SJCRH30 (cell line): ENCODE measurements at regions not wholly inside any gene's neighbourhood (a gene's known extent, or its start where the extent isn't known, plus 50 kb on each side); places are given as distances from the start of the nearest gene placed in this dataset.
"Not testable (repeated sequence)": the region's sequence is repeated elsewhere in the genome, so short reads cannot be mapped to it uniquely, and the experiment has no call there.

Experiments
- DNase-seq, 2 experiments: peaks; one replicate each; pipeline ENCODE4 v3.0.0-alpha.2; 2015 to 2020
- H3K27ac ChIP-seq: fragments of 250-450 bp; sonication (Bioruptor Pico); 2 replicates; pipeline ENCODE4 v1.5.1; 2020; ENCODE audit warnings: mild to moderate bottlenecking, moderate library complexity
- H3K27me3 ChIP-seq: fragments of 250-450 bp; sonication (Bioruptor Pico); 2 replicates; pipeline ENCODE4 v1.5.1; 2020; ENCODE audit warnings: mild to moderate bottlenecking, moderate library complexity
- H3K36me3 ChIP-seq: fragments of 250-450 bp; sonication (Bioruptor Pico); 2 replicates; pipeline ENCODE4 v1.5.1; 2020; ENCODE audit warnings: mild to moderate bottlenecking, moderate library complexity
- H3K4me1 ChIP-seq: fragments of 250-450 bp; sonication (Bioruptor Pico); 2 replicates; pipeline ENCODE4 v1.5.1; 2020; ENCODE audit warnings: mild to moderate bottlenecking, moderate library complexity
- H3K4me3 ChIP-seq: fragments of 250-450 bp; sonication (Bioruptor Pico); 2 replicates; pipeline ENCODE4 v1.5.1; 2020; ENCODE audit warnings: mild to moderate bottlenecking, moderate library complexity
- H3K9me3 ChIP-seq: fragments of 250-450 bp; sonication (Bioruptor Pico); replicated peaks from 2 replicates; pipeline ENCODE4 v1.5.1; 2020; ENCODE audit warnings: mild to moderate bottlenecking, moderate library complexity

- not testable (repeated sequence) for H3K4me1 ChIP-seq, H3K27ac ChIP-seq, H3K4me3 ChIP-seq, H3K9me3 ChIP-seq, H3K36me3 ChIP-seq, DNase-seq
- peaks cover 42% of the 10 kb centered on the region for H3K27me3 ChIP-seq
These were observed 94.3 kb downstream of the KCNJ12 start for GRCh38 chr17:21470422-21470821.

- Histone ChIP-seq H3K9me3 (no peaks in the 10 kb centered on the region), H3K4me3 (no peak overlapping the region), H3K36me3 (no peaks in the 10 kb centered on the region), H3K27me3 (peaks cover 44% of the 10 kb centered on the region), H3K4me1 (no peaks in the 10 kb centered on the region), H3K27ac (no peak overlapping the region)
- DNase-seq = no peak
These were observed 94.7 kb downstream of the KCNJ12 start for GRCh38 chr17:21470861-21471260.

- Histone ChIP-seq H3K4me1 (no peaks in the 10 kb centered on the region), H3K9me3 (no peaks in the 10 kb centered on the region; the same call in 1 of the 2 replicates), H3K36me3 (no peaks in the 10 kb centered on the region), H3K27ac (no peak overlapping the region), H3K4me3 (no peak overlapping the region), H3K27me3 (peaks cover 45% of the 10 kb centered on the region)
- no peak for DNase-seq
These were observed 98.7 kb downstream of the KCNJ12 start for GRCh38 chr17:21474815-21475214.

- no peak overlapping the region for H3K4me3 ChIP-seq
- DNase-seq = no peak
- no peaks in the 10 kb centered on the region; the same call in 1 of the 2 replicates for H3K9me3 ChIP-seq
- H3K4me1 ChIP-seq = no peaks in the 10 kb centered on the region
- H3K36me3 ChIP-seq = no peaks in the 10 kb centered on the region
- H3K27ac ChIP-seq = no peak overlapping the region
- peaks cover 40% of the 10 kb centered on the region for H3K27me3 ChIP-seq
These were observed 99.4 kb downstream of the KCNJ12 start for GRCh38 chr17:21475571-21475970.

- H3K36me3 ChIP-seq = no peaks in the 10 kb centered on the region
These were observed 100.7 kb downstream of the KCNJ12 start for GRCh38 chr17:21476867-21477266.

GRCh38 chr17:21482189-21482865 lies 106.2 kb downstream of the KCNJ12 start:
- Histone ChIP-seq H3K9me3 (no peaks in the 10 kb centered on the region; the same call in 1 of the 2 replicates), H3K4me3 (no peak overlapping the region), H3K27ac (no peak overlapping the region), H3K36me3 (no peaks in the 10 kb centered on the region), H3K27me3 (peaks cover 24% of the 10 kb centered on the region), H3K4me1 (no peaks in the 10 kb centered on the region)
- DNase-seq = no peak

More at GRCh38 chr17:21476867-21477266, 100.7 kb downstream of the KCNJ12 start:
- no peak for DNase-seq
- H3K4me1 ChIP-seq = no peaks in the 10 kb centered on the region
- H3K4me3 ChIP-seq = no peak overlapping the region
- peaks cover 37% of the 10 kb centered on the region for H3K27me3 ChIP-seq
- H3K27ac ChIP-seq = no peak overlapping the region
- H3K9me3 ChIP-seq = no peaks in the 10 kb centered on the region; the same call in 1 of the 2 replicates

- H3K36me3 ChIP-seq, H3K4me1 ChIP-seq, H3K27me3 ChIP-seq, H3K9me3 ChIP-seq, H3K27ac ChIP-seq, H3K4me3 ChIP-seq, DNase-seq: not testable (repeated sequence)
These were observed 111.9 kb downstream of the KCNJ12 start for GRCh38 chr17:21488043-21488442.

- Histone ChIP-seq H3K27me3 (peaks cover 35% of the 10 kb centered on the region), H3K4me3 (no peak overlapping the region), H3K27ac (no peak overlapping the region), H3K36me3 (no peaks in the 10 kb centered on the region), H3K9me3 (no peaks in the 10 kb centered on the region), H3K4me1 (no peaks in the 10 kb centered on the region)
- no peak for DNase-seq
These were observed 117.8 kb downstream of the KCNJ12 start for GRCh38 chr17:21493993-21494392.

GRCh38 chr17:21495281-21495680 lies 119.1 kb downstream of the KCNJ12 start:
- DNase-seq = peak in 1 of 2 experiments; percentile 26

GRCh38 chr17:21500064-21500463 lies 123.9 kb downstream of the KCNJ12 start:
- peaks cover 49% of the 10 kb centered on the region for H3K27me3 ChIP-seq

More at GRCh38 chr17:21495281-21495680, 119.1 kb downstream of the KCNJ12 start:
- H3K27me3 ChIP-seq = peaks cover 43% of the 10 kb centered on the region
- no peak overlapping the region for H3K27ac ChIP-seq
- no peak overlapping the region for H3K4me3 ChIP-seq
- no peaks in the 10 kb centered on the region for H3K9me3 ChIP-seq
- no peaks in the 10 kb centered on the region for H3K4me1 ChIP-seq
- H3K36me3 ChIP-seq = no peaks in the 10 kb centered on the region

GRCh38 chr17:21501927-21502700 lies 126.0 kb downstream of the KCNJ12 start:
- DNase-seq, H3K9me3 ChIP-seq, H3K36me3 ChIP-seq, H3K4me3 ChIP-seq, H3K4me1 ChIP-seq, H3K27ac ChIP-seq: not testable (repeated sequence)
- H3K27me3 ChIP-seq = peaks cover 52% of the 10 kb centered on the region

More at GRCh38 chr17:21500064-21500463, 123.9 kb downstream of the KCNJ12 start:
- no peak for DNase-seq
- Histone ChIP-seq H3K9me3 (no peaks in the 10 kb centered on the region), H3K27ac (no peak overlapping the region), H3K4me1 (no peaks in the 10 kb centered on the region), H3K4me3 (no peak overlapping the region), H3K36me3 (no peaks in the 10 kb centered on the region)

- Histone ChIP-seq H3K27ac (no peak overlapping the region), H3K9me3 (no peaks in the 10 kb centered on the region; the same call in 1 of the 2 replicates), H3K4me3 (no peak overlapping the region), H3K27me3 (peaks cover 33% of the 10 kb centered on the region), H3K4me1 (no peaks in the 10 kb centered on the region), H3K36me3 (no peaks in the 10 kb centered on the region)
- DNase-seq = no peak
These were observed 130.0 kb downstream of the KCNJ12 start for GRCh38 chr17:21505819-21506815.

GRCh38 chr17:21507806-21508205 lies 131.6 kb downstream of the KCNJ12 start:
- H3K36me3 ChIP-seq, H3K4me1 ChIP-seq, H3K27ac ChIP-seq, H3K9me3 ChIP-seq, DNase-seq, H3K4me3 ChIP-seq: not testable (repeated sequence)
- peaks cover 40% of the 10 kb centered on the region for H3K27me3 ChIP-seq

GRCh38 chr17:21508211-21508610 lies 132.1 kb downstream of the KCNJ12 start:
- DNase-seq = no peak
- Histone ChIP-seq H3K27me3 (peaks cover 40% of the 10 kb centered on the region), H3K9me3 (no peaks in the 10 kb centered on the region; the same call in 1 of the 2 replicates), H3K36me3 (no peaks in the 10 kb centered on the region), H3K27ac (no peak overlapping the region), H3K4me1 (no peaks in the 10 kb centered on the region), H3K4me3 (no peak overlapping the region)
